Endothelial cell of umbilical vein (primary cell): ENCODE measurements at regions not wholly inside any gene's neighbourhood (a gene's known extent, or its start where the extent isn't known, plus 50 kb on each side); places are given as distances from the start of the nearest gene placed in this dataset.

ENCODE experiments used
- BruUV-seq: library from RNA; stranded (reverse); fragments of 400-500 nt; replicated peaks from 2 replicates; lab custom pipeline; 2021; lab: Mats Ljungman, UMichigan
- CTCF ChIA-PET: fragments of 300-600, 350-600 bp; sonication (Branson Sonifier 250); formaldehyde crosslinking; loops from one replicate; lab custom pipeline; 2021; ENCODE audit warnings: antibody characterized with exemption, inconsistent platforms; lab: Charles Lee
- POLR2A ChIA-PET: fragments of 300-600, 350-600 bp; sonication (Branson Sonifier 250); formaldehyde crosslinking; loops from one replicate; lab custom pipeline; 2021; ENCODE audit warnings: antibody characterized with exemption, inconsistent platforms; lab: Charles Lee
- DNase-seq: peaks from one replicate; pipeline ENCODE4 v3.0.0-alpha.2; 2011; ENCODE audit warnings: low read depth, low spot score
- FAIRE-seq: peaks from 2 replicates; lab custom pipeline; 2011; peaks lifted over from hg19 to GRCh38; lab: Jason Lieb, UNC
- H2AFZ ChIP-seq: 2 replicates; pipeline ENCODE4 v1.6.0; 2012; ENCODE audit warnings: low read depth, low read length, control low read depth, inconsistent platforms
- H3K27ac ChIP-seq: 2 replicates; pipeline ENCODE4 v1.5.1; 2011; ENCODE audit warnings: low read depth, mild to moderate bottlenecking, control low read depth, low read length, moderate library complexity; ENCODE audit not compliant: insufficient read depth
- H3K27me3 ChIP-seq, 2 experiments: 2 replicates each; pipeline versions ENCODE4 v1.6.0 to v1.6.1; 2011; ENCODE audit warnings: low read length in 2 of 2, mixed read lengths in 1 of 2; ENCODE audit not compliant: control insufficient read depth in 2 of 2, insufficient read depth in 2 of 2
- H3K36me3 ChIP-seq, 2 experiments: 2 replicates in 1 of 2; 3 replicates in 1 of 2; pipeline ENCODE4 v1.5.1; 2011; ENCODE audit warnings: low read length in 2 of 2, mild to moderate bottlenecking in 1 of 2, moderate library complexity in 1 of 2; ENCODE audit not compliant: control insufficient read depth in 2 of 2, insufficient read depth in 2 of 2; ENCODE audit errors: extremely low read depth in 1 of 2
- H3K4me1 ChIP-seq: 3 replicates; pipeline ENCODE4 v1.5.1; 2011; ENCODE audit warnings: mild to moderate bottlenecking, low read length; ENCODE audit not compliant: control insufficient read depth, insufficient read depth; ENCODE audit errors: extremely low read depth
- H3K4me2 ChIP-seq: 2 replicates; pipeline ENCODE4 v1.6.1; 2011; ENCODE audit warnings: low read length, control low read depth, mixed read lengths; ENCODE audit not compliant: insufficient read depth
- H3K4me3 ChIP-seq, 3 experiments: fragments of 200-600 bp in 1 of 3; sonication (generic), shearing (Covaris generic) in 1 of 3; replicated peaks in 1 of 3; 2 replicates each; pipeline ENCODE4 v1.5.1; 2011 to 2016; ENCODE audit warnings: control low read depth in 3 of 3, low read length in 3 of 3, mild to moderate bottlenecking in 2 of 3, inconsistent platforms in 1 of 3, low read depth in 1 of 3, moderate library complexity in 1 of 3; ENCODE audit not compliant: insufficient read depth in 1 of 3
- H3K79me2 ChIP-seq: 2 replicates; pipeline ENCODE4 v1.6.0; 2012; ENCODE audit warnings: low read length, inconsistent platforms; ENCODE audit not compliant: control insufficient read depth, insufficient read depth
- H3K9ac ChIP-seq: replicated peaks from 2 replicates; pipeline ENCODE3; 2011; ENCODE audit warnings: low read length, control low read depth; ENCODE audit not compliant: insufficient read depth; ENCODE audit errors: extremely low read depth
- H3K9me1 ChIP-seq: replicated peaks from 3 replicates; pipeline ENCODE4 v1.6.0; 2011; ENCODE audit warnings: mild to moderate bottlenecking, low read length; ENCODE audit not compliant: control insufficient read depth, insufficient read depth; ENCODE audit errors: extremely low read depth
- H3K9me3 ChIP-seq: replicated peaks from 2 replicates; pipeline ENCODE4 v1.5.1; 2012; ENCODE audit warnings: low read length, inconsistent platforms; ENCODE audit not compliant: control insufficient read depth, insufficient read depth
- H4K20me1 ChIP-seq: replicated peaks from 2 replicates; pipeline ENCODE3; 2011; ENCODE audit warnings: mild to moderate bottlenecking, low read length; ENCODE audit not compliant: control insufficient read depth, insufficient read depth; ENCODE audit errors: extremely low read depth
- EZH2 ChIP-seq: IDR thresholded peaks from 2 replicates; pipeline ENCODE4 v1.6.1; 2012; ENCODE audit warnings: borderline replicate concordance, low read depth, mild to moderate bottlenecking, moderate library complexity, low read length, inconsistent platforms; ENCODE audit not compliant: severe bottlenecking
- FOS ChIP-seq: IDR thresholded peaks from 2 replicates; pipeline ENCODE4 v1.6.1; 2011; ENCODE audit warnings: mild to moderate bottlenecking, low read length, moderate library complexity, borderline replicate concordance; ENCODE audit not compliant: insufficient read depth
- JUN ChIP-seq: IDR thresholded peaks from 2 replicates; pipeline ENCODE4 v1.6.1; 2011; ENCODE audit warnings: borderline replicate concordance, low read depth; ENCODE audit not compliant: insufficient read length, insufficient read depth
- MYC ChIP-seq: IDR thresholded peaks from one replicate; pipeline ENCODE4 v1.6.1; 2011; ENCODE audit warnings: mild to moderate bottlenecking, low read depth, low read length
- dilution Hi-C: fragments of 300-500 bp; cut with MboI; formaldehyde crosslinking; loops from one replicate; pipeline ENCODE4 v1.15.0; 2019; ENCODE audit warnings: low sequenced_read_pairs; ENCODE audit not compliant: extremely low pct_ligation_motif_present
- intact Hi-C: fragments of 100-400 bp; cut with micrococcal nuclease; formaldehyde crosslinking; loops from one replicate; pipeline ENCODE4 v1.10.0; 2022

- dilution Hi-C loops (no loop called here), intact Hi-C loops (no loop called here)
- Histone ChIP-seq H3K27ac (no peak overlapping the region), H3K9me1 (no peaks in the 10 kb centered on the region), H3K4me3 (no peak overlapping the region), H2AFZ (no peak overlapping the region), H3K36me3 (no peaks in the 10 kb centered on the region), H3K27me3 (peaks cover 4 to 6% of the 10 kb centered on the region in 2 experiments), H4K20me1 (no peaks in the 10 kb centered on the region), H3K9me3 (no peaks in the 10 kb centered on the region), H3K4me1 (no peaks in the 10 kb centered on the region), H3K79me2 (no peaks in the 10 kb centered on the region), H3K9ac (no peak overlapping the region), H3K4me2 (no peak overlapping the region)
- TF ChIP-seq FOS: peak; percentile 27
- TF ChIP-seq MYC: no peak
- peak; percentile 45 for TF ChIP-seq JUN
- POLR2A ChIA-PET: no interaction called here
- no peak for DNase-seq
- CTCF ChIA-PET: no interaction called here
- BruUV-seq: no TSS peak
- FAIRE-seq: no peak
These were observed 70.8 kb downstream of the BMP2 start for GRCh38 chr20:6838181-6838826.

DNA sequence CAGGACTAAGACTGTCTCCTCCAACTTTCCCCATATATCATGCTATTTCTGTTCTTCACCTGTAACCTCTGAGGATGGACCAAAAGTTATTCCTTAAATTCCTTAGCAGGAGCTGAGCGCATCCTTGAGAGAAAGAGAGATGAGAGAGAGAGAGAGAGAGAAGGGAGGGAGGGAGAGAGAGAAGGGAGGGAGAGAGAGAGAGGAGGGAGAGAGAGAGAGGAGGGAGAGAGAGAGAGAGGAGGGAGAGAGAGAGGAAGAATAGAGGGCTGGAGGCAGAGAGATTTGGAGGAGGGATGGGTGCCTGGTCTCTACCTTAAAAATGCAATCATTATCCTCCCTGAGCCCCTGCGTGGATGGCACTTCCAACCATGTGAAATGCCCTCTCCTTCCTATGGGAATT is 73.6 kb downstream of the BMP2 start:
- H3K36me3 ChIP-seq: no peaks in the 10 kb centered on the region
- TF ChIP-seq EZH2: no peak
- no TSS peak for BruUV-seq
- no peak overlapping the region for H3K9ac ChIP-seq
- no peaks in the 10 kb centered on the region for H3K9me1 ChIP-seq
- POLR2A ChIA-PET: no interaction called here
- no peaks in the 10 kb centered on the region for H3K9me3 ChIP-seq
- dilution Hi-C loops (no loop called here), intact Hi-C loops (no loop called here)
- no peak for DNase-seq
- peaks cover 4 to 9% of the 10 kb centered on the region in 2 experiments for H3K27me3 ChIP-seq
- no peak overlapping the region for H3K27ac ChIP-seq
- no peaks in the 10 kb centered on the region for H4K20me1 ChIP-seq
- no peak for FAIRE-seq
- H2AFZ ChIP-seq: no peak overlapping the region
- CTCF ChIA-PET: interaction anchor here (0.9 to 1.4 kb wide), 5 partner anchors 9 to 445 kb away, joined by 3 to 7 read pairs (median 4); no protein-coding TSS in a partner anchor
- no peaks in the 10 kb centered on the region for H3K79me2 ChIP-seq
- no peaks in the 10 kb centered on the region for H3K4me1 ChIP-seq
- no peak overlapping the region for H3K4me3 ChIP-seq
- H3K4me2 ChIP-seq: no peak overlapping the region
